H1 (cell line): ENCODE measurements at regions not wholly inside any gene's neighbourhood (a gene's known extent, or its start where the extent isn't known, plus 50 kb on each side); places are given as distances from the start of the nearest gene placed in this dataset.

Source experiments
- CHD7 ChIP-seq: fragments of 300-600 bp; sonication (generic); IDR thresholded peaks from 2 replicates; pipeline ENCODE4 v1.7.1; 2012; ENCODE audit warnings: low read length, moderate library complexity, mild to moderate bottlenecking, inconsistent platforms; ENCODE audit not compliant: insufficient replicate concordance

GRCh38 chr10:93160140-93160539 lies 86.4 kb downstream of the CYP26A1 start (continued):
- no peak for TF ChIP-seq CHD7
- TF ChIP-seq, all 59 proteins: peak for 0
